Gastroesophageal sphincter (tissue), 4 donors: ENCODE measurements at regions not wholly inside any gene's neighbourhood (a gene's known extent, or its start where the extent isn't known, plus 50 kb on each side); places are given as distances from the start of the nearest gene placed in this dataset.
"Not testable (repeated sequence)": the region's sequence is repeated elsewhere in the genome, so short reads cannot be mapped to it uniquely, and the experiment has no call there.

Experiments
- ATAC-seq: fragments of 150-250 bp; one replicate; pipeline ENCODE4 v1.9.1; 2016; ENCODE audit warnings: mild to moderate bottlenecking, moderate library complexity
- H3K27ac ChIP-seq, 4 donors: fragments of 200-600 bp; sonication (generic) in 3 of 4; 1 replicate in 3 of 4; 2 replicates in 1 of 4; pipeline ENCODE4 v1.5.1; 2016 to 2019
- H3K27me3 ChIP-seq: fragments of 200-600 bp; sonication (generic); one replicate; pipeline ENCODE4 v1.5.1; 2019
- H3K36me3 ChIP-seq, 2 donors: fragments of 200-600 bp; sonication (generic); one replicate each; pipeline ENCODE4 v1.5.1; 2019; ENCODE audit warnings: control low read depth in 1 of 2
- H3K4me1 ChIP-seq, 3 donors: fragments of 200-600 bp; sonication (generic); 1 replicate in 2 of 3; 2 replicates in 1 of 3; pipeline ENCODE4 v1.5.1; 2016 to 2019; ENCODE audit warnings: control low read depth in 2 of 3
- H3K4me3 ChIP-seq, 2 donors: fragments of 200-600 bp; sonication (generic); one replicate each; pipeline ENCODE4 v1.5.1; 2019; ENCODE audit warnings: mild to moderate bottlenecking in 1 of 2, moderate library complexity in 1 of 2
- H3K9me3 ChIP-seq, 3 donors: fragments of 200-600 bp; sonication (generic); one replicate each; pipeline ENCODE4 v1.5.1; 2017 to 2019; ENCODE audit warnings: control low read depth in 2 of 3
- CTCF ChIP-seq, 4 experiments: fragments of 200-600 bp in 2 of 4; fragments of 450-650 bp in 2 of 4; sonication (generic) in 1 of 4; IDR thresholded peaks; one replicate each; pipeline ENCODE4 v1.5.1; 2017 to 2019; ENCODE audit warnings: antibody characterized with exemption in 4 of 4, mild to moderate bottlenecking in 2 of 4, moderate library complexity in 2 of 4
- EP300 ChIP-seq: sonication (generic); formaldehyde crosslinking; IDR thresholded peaks from one replicate; pipeline ENCODE4 v1.6.1; 2017; ENCODE audit warnings: antibody characterized with exemption, mild to moderate bottlenecking
- POLR2A ChIP-seq, 2 donors: fragments of 450-650 bp; IDR thresholded peaks; one replicate each; pipeline ENCODE4 v1.6.1; 2017; ENCODE audit warnings: antibody characterized with exemption in 2 of 2, mild to moderate bottlenecking in 2 of 2, moderate library complexity in 1 of 2
- POLR2AphosphoS5 ChIP-seq: sonication (generic); formaldehyde crosslinking; IDR thresholded peaks from one replicate; pipeline ENCODE4 v1.6.1; 2017; ENCODE audit warnings: antibody characterized with exemption
- WGBS, 2 donors: methylation state at CpG; one replicate each; pipeline ENCODE4 v1.1.5; 2018; ENCODE audit warnings: low coverage in 1 of 2; 5-methylcytosine and 5-hydroxymethylcytosine counted together

GRCh38 chr3:107465064-107465631 lies 57.6 kb upstream of the BBX start:
- H3K27me3 ChIP-seq = no peaks in the 10 kb centered on the region
- TF ChIP-seq EP300 (no peak), POLR2A (IDR thresholded peaks at IDR 0.05) (no peak), POLR2AphosphoS5 (no peak), CTCF (IDR thresholded peaks at IDR 0.05) (no peak)
- H3K9me3 ChIP-seq = no peaks in the 10 kb centered on the region
- no peak overlapping the region for H3K4me3 ChIP-seq
- 78 to 81% methylated on average over 2 to 3 of the region's 3 CpGs for WGBS, 2 donors
- no peak for ATAC-seq
- no peaks in the 10 kb centered on the region for H3K4me1 ChIP-seq
- no peak overlapping the region for H3K27ac ChIP-seq
- no peaks in the 10 kb centered on the region for H3K36me3 ChIP-seq

GRCh38 chr3:107468782-107469181 lies 54.0 kb upstream of the BBX start:
- WGBS, 2 donors = 60 to 71% methylated on average over 1 of the region's 1 CpG

GRCh38 chr3:107470496-107470895 lies 52.3 kb upstream of the BBX start:
- not testable (repeated sequence) for H3K4me1 ChIP-seq, H3K27me3 ChIP-seq, ATAC-seq, H3K36me3 ChIP-seq, H3K9me3 ChIP-seq, H3K4me3 ChIP-seq, H3K27ac ChIP-seq
- WGBS, 2 donors = no CpG with 5 or more reads among the region's 8 CpGs

More at GRCh38 chr3:107468782-107469181, 54.0 kb upstream of the BBX start:
- no peak for TF ChIP-seq POLR2AphosphoS5
- no peak for TF ChIP-seq EP300
- TF ChIP-seq CTCF (IDR thresholded peaks at IDR 0.05) = no peak
- TF ChIP-seq POLR2A (IDR thresholded peaks at IDR 0.05) = no peak
- H3K27ac ChIP-seq = no peak overlapping the region
- no peak for ATAC-seq
- no peaks in the 10 kb centered on the region for H3K27me3 ChIP-seq
- no peaks in the 10 kb centered on the region for H3K36me3 ChIP-seq
- H3K9me3 ChIP-seq = no peaks in the 10 kb centered on the region
- no peak overlapping the region for H3K4me3 ChIP-seq
- H3K4me1 ChIP-seq = no peaks in the 10 kb centered on the region
